GM23248 (cell line): ENCODE measurements at regions not wholly inside any gene's neighbourhood (a gene's known extent, or its start where the extent isn't known, plus 50 kb on each side); places are given as distances from the start of the nearest gene placed in this dataset.

Experiments used
- DNase-seq: peaks from one replicate; pipeline ENCODE4 v3.0.0-alpha.2; 2015
- H2AFZ ChIP-seq: fragments of 200-600 bp; sonication (generic); 2 replicates; pipeline ENCODE4 v1.6.1; 2016; ENCODE audit warnings: antibody characterized with exemption
- H3F3A ChIP-seq: fragments of 200-600 bp; sonication (generic); 2 replicates; pipeline ENCODE4 v1.6.1; 2016; ENCODE audit warnings: mild to moderate bottlenecking, antibody characterized with exemption, mixed run types; ENCODE audit not compliant: insufficient read depth
- H3K27ac ChIP-seq: fragments of 200-600 bp; sonication (generic); 2 replicates; pipeline ENCODE4 v1.5.1; 2016; ENCODE audit warnings: mild to moderate bottlenecking
- H3K27me3 ChIP-seq: fragments of 200-600 bp; sonication (generic); replicated peaks from 2 replicates; pipeline ENCODE4 v1.6.1; 2016; ENCODE audit warnings: mild to moderate bottlenecking; ENCODE audit not compliant: insufficient read depth
- H3K36me3 ChIP-seq: fragments of 200-600 bp; sonication (generic); 2 replicates; pipeline ENCODE4 v1.6.1; 2016; ENCODE audit warnings: low read depth, mild to moderate bottlenecking
- H3K4me1 ChIP-seq: fragments of 200-600 bp; sonication (generic); 2 replicates; pipeline ENCODE4 v1.6.1; 2016; ENCODE audit warnings: mild to moderate bottlenecking; ENCODE audit not compliant: insufficient read depth
- H3K4me2 ChIP-seq: fragments of 200-600 bp; sonication (generic); one replicate; pipeline ENCODE4 v1.6.1; 2016; ENCODE audit warnings: mild to moderate bottlenecking; ENCODE audit not compliant: unreplicated experiment
- H3K4me3 ChIP-seq: fragments of 200-600 bp; sonication (generic); 2 replicates; pipeline ENCODE4 v1.5.1; 2016; ENCODE audit warnings: mild to moderate bottlenecking
- H3K79me2 ChIP-seq: fragments of 200-600 bp; sonication (generic); 2 replicates; pipeline ENCODE4 v1.6.1; 2016; ENCODE audit warnings: mild to moderate bottlenecking; ENCODE audit not compliant: insufficient read depth
- H3K9ac ChIP-seq: fragments of 200-600 bp; sonication (generic); 2 replicates; pipeline ENCODE4 v1.6.1; 2016; ENCODE audit warnings: mild to moderate bottlenecking
- H3K9me2 ChIP-seq: fragments of 200-600 bp; sonication (generic); 2 replicates; pipeline ENCODE4 v1.6.1; 2016; ENCODE audit warnings: mixed run types, mild to moderate bottlenecking, moderate library complexity; ENCODE audit not compliant: insufficient read depth
- H3K9me3 ChIP-seq: fragments of 200-600 bp; sonication (generic); one replicate; pipeline ENCODE4 v1.6.1; 2017; ENCODE audit warnings: low read depth
- H4K20me1 ChIP-seq: fragments of 200-600 bp; sonication (generic); 2 replicates; pipeline ENCODE4 v1.6.0; 2016; ENCODE audit not compliant: insufficient read depth
- EZH2 ChIP-seq: fragments of 200-600 bp; sonication (generic); IDR thresholded peaks from 2 replicates; pipeline ENCODE4 v1.6.1; 2018; ENCODE audit warnings: antibody characterized with exemption, mild to moderate bottlenecking; ENCODE audit not compliant: insufficient read depth, poor library complexity, severe bottlenecking
- EZH2phosphoT487 ChIP-seq: fragments of 200-600 bp; sonication (generic); IDR thresholded peaks from 2 replicates; pipeline ENCODE4 v1.6.1; 2018; ENCODE audit warnings: antibody characterized with exemption, moderate library complexity, mild to moderate bottlenecking, low read depth; ENCODE audit not compliant: insufficient read depth
- WGBS, 2 experiments: methylation state at CpG; one replicate each; pipeline ENCODE4 v1.1.6; 2015 to 2017; ENCODE audit warnings: low lambda C conversion rate in 2 of 2, low coverage in 1 of 2; ENCODE audit errors: missing lambda C conversion rate in 2 of 2; 5-methylcytosine and 5-hydroxymethylcytosine counted together
- in situ Hi-C: fragments of 300-500 bp; cut with MboI; formaldehyde crosslinking; loops from 2 replicates; pipeline ENCODE4 v1.15.0; 2020

DNA sequence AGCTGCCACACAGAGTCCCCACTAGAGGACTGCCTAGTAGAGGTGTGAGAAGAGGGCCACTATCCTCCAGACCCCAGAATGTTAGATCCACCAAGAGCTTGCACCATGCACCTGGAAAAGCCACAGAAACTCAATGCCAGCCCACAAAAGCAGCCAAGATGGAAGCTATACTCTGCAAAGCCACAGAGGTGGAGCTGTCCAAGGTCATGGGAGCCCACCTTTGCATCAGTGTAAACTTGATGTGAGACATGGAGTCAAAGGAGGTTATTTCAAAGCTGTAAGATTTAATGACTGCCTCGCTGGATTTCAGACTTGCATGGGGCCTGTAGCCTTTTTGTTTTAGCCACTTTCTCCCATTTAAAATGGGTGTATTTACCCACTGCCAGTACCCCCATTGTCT, 1030.1 kb upstream of the GRIA3 start:
- no peak overlapping the region for H3K4me3 ChIP-seq
- H3K4me2 ChIP-seq = no peak overlapping the region
- H3K9me3 ChIP-seq = no peaks in the 10 kb centered on the region
- H3K9me2 ChIP-seq = no peaks in the 10 kb centered on the region
- no peak overlapping the region for H2AFZ ChIP-seq
- no peaks in the 10 kb centered on the region for H3K36me3 ChIP-seq
- DNase-seq = no peak
- no peaks in the 10 kb centered on the region for H4K20me1 ChIP-seq
- no peak overlapping the region for H3K9ac ChIP-seq
- H3K27me3 ChIP-seq = no peaks in the 10 kb centered on the region
- TF ChIP-seq EZH2phosphoT487 (no peak), EZH2 (no peak)
- no peaks in the 10 kb centered on the region for H3K79me2 ChIP-seq
- no peaks in the 10 kb centered on the region for H3K4me1 ChIP-seq
- WGBS, 2 experiments = 0 to 14% methylated on average over 1 of the region's 1 CpG
- H3K27ac ChIP-seq = no peak overlapping the region
- H3F3A ChIP-seq = no peaks in the 10 kb centered on the region
- in situ Hi-C loops = no loop called here

DNA sequence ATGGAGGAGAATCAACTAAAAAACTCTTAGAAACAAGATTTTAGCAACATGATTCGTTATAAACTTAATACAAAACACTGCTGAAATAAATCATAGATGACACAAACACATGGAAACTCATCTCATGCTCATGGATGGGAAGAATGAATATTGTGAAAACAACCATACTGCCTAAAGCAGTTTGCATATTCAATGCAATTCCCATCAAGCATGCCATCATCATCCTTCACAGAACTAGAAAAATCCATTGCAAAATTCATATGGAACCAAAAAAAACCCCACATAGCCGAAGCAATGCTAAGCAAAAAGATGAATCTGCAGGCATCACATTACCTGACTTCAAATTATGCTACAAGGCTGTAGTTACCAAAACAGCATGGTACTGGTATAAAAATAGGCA, 1015.8 kb upstream of the GRIA3 start:
- no peak for DNase-seq
- TF ChIP-seq EZH2 = no peak
- no peak for TF ChIP-seq EZH2phosphoT487
- Histone ChIP-seq H3K27ac (no peak overlapping the region), H4K20me1 (no peaks in the 10 kb centered on the region), H3K4me2 (no peak overlapping the region), H3K9me3 (no peaks in the 10 kb centered on the region), H3F3A (no peaks in the 10 kb centered on the region), H3K9ac (no peak overlapping the region), H3K4me3 (no peak overlapping the region), H3K79me2 (no peaks in the 10 kb centered on the region), H3K27me3 (no peaks in the 10 kb centered on the region), H3K9me2 (no peaks in the 10 kb centered on the region), H3K36me3 (no peaks in the 10 kb centered on the region), H3K4me1 (no peaks in the 10 kb centered on the region), H2AFZ (no peak overlapping the region)
- in situ Hi-C loops = no loop called here
- WGBS, 2 experiments = 4 to 14% methylated on average over 2 of the region's 2 CpGs

DNA sequence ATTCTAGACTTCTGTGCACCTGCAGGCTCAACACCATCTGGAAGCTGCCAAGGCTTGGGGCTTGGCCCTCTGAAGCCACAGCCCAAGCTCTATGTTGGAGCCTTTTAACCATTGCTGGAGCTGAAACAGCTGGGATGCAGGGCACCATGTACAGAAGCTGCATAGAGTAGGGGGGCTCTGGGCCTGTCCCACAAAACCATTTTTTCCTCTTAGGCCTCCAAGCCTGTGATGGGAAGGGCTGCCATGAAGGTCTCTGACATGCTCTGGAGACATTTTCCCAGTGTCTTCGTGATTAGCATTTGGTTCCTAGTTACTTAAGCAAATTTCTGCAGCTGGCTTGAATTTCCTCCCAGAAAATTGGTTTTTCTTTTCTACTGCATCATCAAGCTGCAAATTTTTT, 999.3 kb upstream of the GRIA3 start:
- in situ Hi-C loops = no loop called here
- no peaks in the 10 kb centered on the region for H3F3A ChIP-seq
- no peaks in the 10 kb centered on the region for H3K27me3 ChIP-seq
- H3K9me3 ChIP-seq = no peaks in the 10 kb centered on the region
- H3K4me2 ChIP-seq = no peak overlapping the region
- H2AFZ ChIP-seq = no peak overlapping the region
- H4K20me1 ChIP-seq = no peaks in the 10 kb centered on the region
- no peaks in the 10 kb centered on the region for H3K36me3 ChIP-seq
- no peak overlapping the region for H3K4me3 ChIP-seq
- WGBS, 2 experiments = 10 to 17% methylated on average over 1 of the region's 1 CpG
- no peaks in the 10 kb centered on the region for H3K79me2 ChIP-seq
- no peak overlapping the region for H3K27ac ChIP-seq
- H3K9ac ChIP-seq = no peak overlapping the region
- H3K4me1 ChIP-seq = peaks cover 6% of the 10 kb centered on the region
- no peaks in the 10 kb centered on the region for H3K9me2 ChIP-seq
- no peak for TF ChIP-seq EZH2
- no peak for DNase-seq

DNA sequence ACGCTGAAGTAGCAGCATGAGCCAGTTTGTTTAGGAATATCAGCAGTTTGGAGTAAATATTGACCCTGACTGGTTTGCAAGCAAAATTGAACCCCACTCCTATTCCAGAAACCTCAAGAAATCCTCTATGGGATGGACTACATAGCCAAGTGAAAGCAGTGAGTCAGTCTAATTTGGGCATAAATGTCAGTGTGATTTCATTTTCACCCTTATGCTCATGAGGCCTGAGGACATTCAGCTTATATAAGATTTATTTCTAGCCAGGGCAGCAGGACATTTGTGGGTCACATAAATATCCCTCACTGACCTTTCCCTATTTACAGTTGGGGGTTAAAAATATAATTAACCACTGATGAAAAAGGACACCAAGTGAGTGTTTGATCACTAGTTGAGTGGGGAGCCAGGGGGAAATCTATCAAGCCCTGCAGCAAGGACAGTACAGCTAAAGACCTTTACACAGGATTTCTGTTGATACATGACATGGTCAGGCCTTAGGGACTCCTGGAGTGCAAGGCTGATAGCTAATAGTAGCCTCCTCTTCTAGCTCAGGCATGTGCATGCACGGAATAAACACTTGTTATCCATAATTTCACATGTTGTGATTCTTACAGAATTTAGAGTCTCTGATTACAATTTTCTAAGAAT, 996.9 kb upstream of the GRIA3 start:
- in situ Hi-C loops = no loop called here
- WGBS, 2 experiments = 19 to 21% methylated on average over 2 of the region's 2 CpGs

DNA sequence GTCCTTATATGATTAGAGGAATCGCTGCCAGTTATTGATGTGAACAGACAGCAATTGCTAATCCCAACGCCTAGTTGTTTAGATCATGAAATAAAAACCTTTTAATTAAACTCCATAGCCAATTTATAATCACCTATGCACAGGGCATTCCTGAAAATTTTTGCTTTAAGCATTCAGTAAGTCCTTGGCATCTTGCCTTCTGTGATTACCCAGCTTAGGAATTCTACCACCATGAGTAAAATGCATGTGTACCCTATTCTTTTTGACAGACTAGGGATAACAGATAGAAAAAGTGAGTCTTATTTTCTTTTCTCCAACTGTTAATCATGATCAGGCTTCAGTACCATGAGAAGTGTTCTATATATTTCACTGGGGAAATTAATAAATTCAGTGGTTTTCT, 995.3 kb upstream of the GRIA3 start:
- Histone ChIP-seq H3K27me3 (no peaks in the 10 kb centered on the region), H3K27ac (no peak overlapping the region), H3K9me3 (no peaks in the 10 kb centered on the region), H3K9me2 (no peaks in the 10 kb centered on the region), H3F3A (no peaks in the 10 kb centered on the region), H3K4me2 (no peak overlapping the region), H3K79me2 (no peaks in the 10 kb centered on the region), H3K4me1 (peaks cover 6% of the 10 kb centered on the region), H3K9ac (no peak overlapping the region), H3K4me3 (no peak overlapping the region), H3K36me3 (no peaks in the 10 kb centered on the region), H2AFZ (no peak overlapping the region), H4K20me1 (no peaks in the 10 kb centered on the region)
- TF ChIP-seq EZH2phosphoT487 (no peak), EZH2 (no peak)
- peak; percentile 36 for DNase-seq
- WGBS, 2 experiments = 21 to 22% methylated on average over 2 of the region's 2 CpGs
- in situ Hi-C loops = no loop called here

More for the DNA sequence above, 996.9 kb upstream of the GRIA3 start:
- Histone ChIP-seq H3K27me3 (no peaks in the 10 kb centered on the region), H3F3A (no peaks in the 10 kb centered on the region), H3K9me2 (no peaks in the 10 kb centered on the region), H3K36me3 (no peaks in the 10 kb centered on the region), H3K9ac (no peak overlapping the region), H3K4me1 (peaks cover 6% of the 10 kb centered on the region), H4K20me1 (no peaks in the 10 kb centered on the region), H3K9me3 (no peaks in the 10 kb centered on the region), H2AFZ (no peak overlapping the region), H3K4me2 (no peak overlapping the region), H3K79me2 (no peaks in the 10 kb centered on the region), H3K27ac (no peak overlapping the region), H3K4me3 (no peak overlapping the region)
- no peak for DNase-seq
- no peak for TF ChIP-seq EZH2phosphoT487
- no peak for TF ChIP-seq EZH2
